ENCODE measurements at regions not wholly inside any gene's neighbourhood (a gene's known extent, or its start where the extent isn't known, plus 50 kb on each side); places are given as distances from the start of the nearest gene placed in this dataset.

DNA sequence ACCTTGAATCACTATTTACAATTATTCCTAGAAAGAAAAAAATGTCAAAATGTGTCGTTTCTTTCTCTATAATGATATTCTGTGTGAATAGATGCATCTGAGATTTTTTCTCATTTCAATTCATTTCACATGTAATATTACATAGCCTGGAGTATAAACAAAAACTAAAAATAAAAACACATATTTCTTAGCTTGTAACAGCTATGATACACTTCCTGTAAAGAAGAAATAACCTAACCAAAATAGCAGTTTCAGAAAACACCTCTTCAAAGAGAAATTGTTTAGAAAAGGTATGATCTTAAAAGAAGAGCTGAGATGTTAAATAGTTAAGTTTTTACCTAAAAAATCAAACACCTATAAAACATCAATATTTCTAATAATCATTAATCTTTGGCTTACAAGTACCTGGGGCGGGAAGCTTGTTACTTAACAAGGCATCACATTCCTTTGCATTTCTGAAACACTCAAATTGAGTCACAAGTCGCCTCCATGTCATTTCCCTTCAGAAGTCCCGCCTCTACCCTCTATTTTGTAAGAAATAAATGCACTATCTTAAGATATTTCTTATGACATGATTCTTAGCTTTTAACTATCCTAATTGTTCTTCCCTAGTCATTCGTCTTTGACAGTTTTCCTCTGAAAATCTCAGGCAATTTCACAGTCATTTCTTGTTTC lies 76.5 kb downstream of the PCDH18 start:
- H3K4me3 ChIP-seq = no peak overlapping the region
- no peaks in the 10 kb centered on the region for H3K4me1 ChIP-seq
- no peak overlapping the region for H2AFZ ChIP-seq (replicated peaks)
- Mint-ChIP-seq H3K27me3 (ENCODE audit: insufficient read depth, low read depth) (no peaks in the 10 kb centered on the region), H3K4me3 (no peak overlapping the region), H3K4me1 (no peaks in the 10 kb centered on the region), H3K9me3 (peaks cover 2% of the 10 kb centered on the region), H3K27ac (no peak overlapping the region), H3K36me3 (no peaks in the 10 kb centered on the region)
- no peaks in the 10 kb centered on the region for H3K27me3 ChIP-seq
- H3K36me3 ChIP-seq = no peaks in the 10 kb centered on the region
- H3F3A ChIP-seq (ENCODE audit: low read depth) = no peaks in the 10 kb centered on the region
- no peaks in the 10 kb centered on the region for H3K9me3 ChIP-seq (ENCODE audit: low read depth)
- H3K79me2 ChIP-seq (ENCODE audit: low read depth) = no peaks in the 10 kb centered on the region
- no peaks in the 10 kb centered on the region for H4K20me1 ChIP-seq (ENCODE audit: low read depth)
- H3K9ac ChIP-seq = no peak overlapping the region
- H3K27ac ChIP-seq = no peak overlapping the region
- H3K4me2 ChIP-seq = no peak overlapping the region
- TF ChIP-seq EZH2phosphoT487 (IDR thresholded peaks at IDR 0.05) (no peak), EZH2 (IDR thresholded peaks at IDR 0.05) (no peak)
- TF ChIP-seq, protein P1, sequence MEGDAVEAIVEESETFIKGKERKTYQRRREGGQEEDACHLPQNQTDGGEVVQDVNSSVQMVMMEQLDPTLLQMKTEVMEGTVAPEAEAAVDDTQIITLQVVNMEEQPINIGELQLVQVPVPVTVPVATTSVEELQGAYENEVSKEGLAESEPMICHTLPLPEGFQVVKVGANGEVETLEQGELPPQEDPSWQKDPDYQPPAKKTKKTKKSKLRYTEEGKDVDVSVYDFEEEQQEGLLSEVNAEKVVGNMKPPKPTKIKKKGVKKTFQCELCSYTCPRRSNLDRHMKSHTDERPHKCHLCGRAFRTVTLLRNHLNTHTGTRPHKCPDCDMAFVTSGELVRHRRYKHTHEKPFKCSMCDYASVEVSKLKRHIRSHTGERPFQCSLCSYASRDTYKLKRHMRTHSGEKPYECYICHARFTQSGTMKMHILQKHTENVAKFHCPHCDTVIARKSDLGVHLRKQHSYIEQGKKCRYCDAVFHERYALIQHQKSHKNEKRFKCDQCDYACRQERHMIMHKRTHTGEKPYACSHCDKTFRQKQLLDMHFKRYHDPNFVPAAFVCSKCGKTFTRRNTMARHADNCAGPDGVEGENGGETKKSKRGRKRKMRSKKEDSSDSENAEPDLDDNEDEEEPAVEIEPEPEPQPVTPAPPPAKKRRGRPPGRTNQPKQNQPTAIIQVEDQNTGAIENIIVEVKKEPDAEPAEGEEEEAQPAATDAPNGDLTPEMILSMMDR (IDR thresholded peaks at IDR 0.05) = no peak
- no peak for DNase-seq (ENCODE audit: low spot score)

DNA sequence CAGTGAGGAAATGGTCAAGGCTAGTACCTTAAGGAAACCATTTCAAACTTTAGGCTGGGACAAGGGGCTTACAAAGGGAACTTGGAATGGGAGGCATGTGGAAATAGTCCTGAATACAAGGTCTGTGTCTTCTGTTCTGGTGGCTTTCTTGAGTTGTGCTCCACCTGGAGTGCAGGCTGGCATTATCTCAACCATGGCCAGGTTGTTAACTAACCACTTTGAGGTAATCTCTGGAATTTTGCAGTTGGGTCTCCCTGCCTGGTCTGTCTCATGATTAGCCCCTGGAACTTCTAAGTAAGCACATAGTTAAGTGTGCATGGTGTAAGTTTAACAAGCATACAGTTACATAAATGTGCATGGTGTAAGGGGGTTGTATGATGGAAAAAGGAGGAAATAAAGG lies 77.5 kb downstream of the PCDH18 start:
- TF ChIP-seq EZH2phosphoT487 (IDR thresholded peaks at IDR 0.05) (no peak), EZH2 (IDR thresholded peaks at IDR 0.05) (no peak)
- TF ChIP-seq, protein P1 (IDR thresholded peaks at IDR 0.05) = no peak
- no peaks in the 10 kb centered on the region for H3K4me1 Mint-ChIP-seq
- H3K9me3 Mint-ChIP-seq = peaks cover 2% of the 10 kb centered on the region
- Histone ChIP-seq H3K27me3 (no peaks in the 10 kb centered on the region), H3K9me3 (ENCODE audit: low read depth) (no peaks in the 10 kb centered on the region), H3F3A (ENCODE audit: low read depth) (no peaks in the 10 kb centered on the region), H3K79me2 (ENCODE audit: low read depth) (no peaks in the 10 kb centered on the region), H2AFZ (replicated peaks) (no peak overlapping the region), H3K36me3 (no peaks in the 10 kb centered on the region), H4K20me1 (ENCODE audit: low read depth) (no peaks in the 10 kb centered on the region), H3K4me1 (no peaks in the 10 kb centered on the region), H3K4me3 (no peak overlapping the region), H3K4me2 (no peak overlapping the region), H3K9ac (no peak overlapping the region), H3K27ac (no peak overlapping the region)
- H3K27me3 Mint-ChIP-seq (ENCODE audit: insufficient read depth, low read depth) = no peaks in the 10 kb centered on the region
- H3K27ac Mint-ChIP-seq = no peak overlapping the region
- H3K36me3 Mint-ChIP-seq = no peaks in the 10 kb centered on the region
- DNase-seq (ENCODE audit: low spot score) = no peak
- H3K4me3 Mint-ChIP-seq = no peak overlapping the region

DNA sequence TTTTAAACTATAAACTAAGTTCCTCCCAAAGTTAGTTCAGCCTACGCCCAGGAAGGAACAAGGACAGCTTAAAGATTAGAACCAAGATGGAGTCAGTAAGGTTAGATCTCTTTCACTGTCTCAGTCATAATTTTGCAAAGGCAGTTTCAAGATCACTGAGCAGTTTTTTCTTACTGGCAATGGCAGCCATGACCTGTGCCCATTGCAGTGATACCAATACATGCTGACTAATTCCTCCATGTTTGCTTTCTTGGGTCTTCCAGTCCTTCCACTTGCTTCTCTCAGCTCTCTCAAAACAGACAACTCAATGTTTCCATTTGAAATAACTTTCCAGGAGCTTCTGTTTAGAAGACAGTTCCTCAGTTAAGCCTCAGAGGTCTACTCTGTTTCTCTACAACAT lies 79.5 kb downstream of the PCDH18 start:
- H3K27ac ChIP-seq = no peak overlapping the region
- H3K9me3 Mint-ChIP-seq = peaks cover 2% of the 10 kb centered on the region
- H3K79me2 ChIP-seq (ENCODE audit: low read depth) = no peaks in the 10 kb centered on the region
- no peak overlapping the region for H3K4me2 ChIP-seq
- H3K36me3 ChIP-seq = no peaks in the 10 kb centered on the region
- peaks cover 2% of the 10 kb centered on the region for H3K27me3 Mint-ChIP-seq (ENCODE audit: insufficient read depth, low read depth)
- H3K4me1 Mint-ChIP-seq = no peaks in the 10 kb centered on the region
- H2AFZ ChIP-seq (replicated peaks) = no peak overlapping the region
- no peaks in the 10 kb centered on the region for H3F3A ChIP-seq (ENCODE audit: low read depth)
- no peaks in the 10 kb centered on the region for H3K36me3 Mint-ChIP-seq
- no peak overlapping the region for H3K9ac ChIP-seq
- H3K9me3 ChIP-seq (ENCODE audit: low read depth) = no peaks in the 10 kb centered on the region
- no peaks in the 10 kb centered on the region for H3K4me1 ChIP-seq
- no peaks in the 10 kb centered on the region for H3K27me3 ChIP-seq
- no peak overlapping the region for H3K27ac Mint-ChIP-seq
- no peak for DNase-seq (ENCODE audit: low spot score)
- H3K4me3 Mint-ChIP-seq = no peak overlapping the region
- TF ChIP-seq, protein P1 (IDR thresholded peaks at IDR 0.05) = no peak
- TF ChIP-seq EZH2phosphoT487 (IDR thresholded peaks at IDR 0.05) = no peak
- no peak for TF ChIP-seq EZH2 (IDR thresholded peaks at IDR 0.05)
- H3K4me3 ChIP-seq = no peak overlapping the region
- no peaks in the 10 kb centered on the region for H4K20me1 ChIP-seq (ENCODE audit: low read depth)
